ENCODE measurements at regions not wholly inside any gene's neighbourhood (a gene's known extent, or its start where the extent isn't known, plus 50 kb on each side); places are given as distances from the start of the nearest gene placed in this dataset.
"Not testable (repeated sequence)": the region's sequence is repeated elsewhere in the genome, so short reads cannot be mapped to it uniquely, and the experiment has no call there.

DNA sequence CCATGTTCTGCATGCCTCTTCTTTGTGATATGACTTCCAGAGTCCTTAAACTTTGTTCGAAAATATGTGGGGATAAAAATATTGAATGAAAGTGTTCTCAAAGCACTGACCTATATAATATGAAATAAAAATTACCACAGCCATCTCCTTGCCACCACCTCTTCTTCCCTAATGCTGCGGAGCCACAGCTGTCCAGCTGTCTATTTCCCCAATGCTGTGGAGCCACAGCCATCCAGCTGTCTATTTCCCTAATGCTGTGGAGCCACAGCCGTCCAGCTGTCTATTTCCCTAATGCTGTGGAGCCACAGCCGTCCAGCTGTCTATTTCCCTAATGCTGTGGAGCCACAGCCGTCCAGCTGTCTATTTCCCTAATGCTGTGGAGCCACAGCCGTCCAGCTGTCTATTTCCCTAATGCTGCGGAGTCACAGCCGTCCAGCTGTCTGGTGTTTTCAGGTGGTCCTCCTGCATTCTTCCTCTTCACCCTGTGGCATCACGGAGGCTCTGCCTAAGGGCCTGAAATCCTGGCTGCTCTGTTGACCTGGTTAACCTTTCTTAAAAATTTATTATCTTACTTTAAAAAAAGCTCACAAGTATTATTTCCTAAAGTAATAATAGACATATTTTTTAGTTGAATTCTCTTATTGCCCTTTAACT is 266.1 kb upstream of the MEX3C start:
- no peak for DNase-seq

DNA sequence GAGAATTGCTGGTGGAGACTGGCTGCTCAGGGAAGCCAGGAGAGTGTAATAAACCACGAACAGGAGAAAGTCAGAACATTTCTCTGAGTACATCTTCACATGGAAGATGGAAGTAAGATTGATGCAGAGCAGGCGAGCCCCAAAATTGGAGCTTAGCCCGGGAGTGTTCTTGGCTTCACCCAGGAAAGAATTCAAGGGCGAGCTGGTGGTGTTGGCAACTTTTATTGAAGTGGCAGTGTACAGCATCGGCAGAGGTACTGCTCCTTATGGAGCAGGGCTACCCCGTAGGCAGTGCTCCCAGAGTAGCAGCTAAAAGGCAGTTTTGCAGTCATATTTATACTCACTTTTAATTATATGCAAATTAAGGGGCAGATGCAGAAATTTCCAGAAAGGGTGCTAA is 281.4 kb upstream of the MEX3C start:
- DNase-seq: no peak

DNA sequence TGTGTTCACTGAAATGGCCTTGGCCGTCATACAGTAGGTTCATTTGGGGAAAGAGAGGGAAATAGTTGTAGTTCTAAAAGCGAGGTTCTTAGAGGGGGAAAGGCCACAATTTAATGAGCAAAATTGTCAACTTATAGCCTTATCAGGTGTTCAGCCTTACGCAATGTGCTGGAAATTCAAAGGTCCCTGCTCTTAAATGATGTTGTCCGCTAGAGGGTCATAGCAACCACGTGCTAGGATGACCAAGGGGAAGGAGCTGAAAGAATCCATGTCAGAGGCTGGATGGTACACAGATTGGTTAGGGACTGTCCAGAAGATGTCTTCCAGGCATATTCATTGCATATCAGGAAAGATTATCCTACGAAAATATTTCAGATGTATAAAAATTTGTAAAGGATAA is 282.3 kb upstream of the MEX3C start:
- DNase-seq: no peak

DNA sequence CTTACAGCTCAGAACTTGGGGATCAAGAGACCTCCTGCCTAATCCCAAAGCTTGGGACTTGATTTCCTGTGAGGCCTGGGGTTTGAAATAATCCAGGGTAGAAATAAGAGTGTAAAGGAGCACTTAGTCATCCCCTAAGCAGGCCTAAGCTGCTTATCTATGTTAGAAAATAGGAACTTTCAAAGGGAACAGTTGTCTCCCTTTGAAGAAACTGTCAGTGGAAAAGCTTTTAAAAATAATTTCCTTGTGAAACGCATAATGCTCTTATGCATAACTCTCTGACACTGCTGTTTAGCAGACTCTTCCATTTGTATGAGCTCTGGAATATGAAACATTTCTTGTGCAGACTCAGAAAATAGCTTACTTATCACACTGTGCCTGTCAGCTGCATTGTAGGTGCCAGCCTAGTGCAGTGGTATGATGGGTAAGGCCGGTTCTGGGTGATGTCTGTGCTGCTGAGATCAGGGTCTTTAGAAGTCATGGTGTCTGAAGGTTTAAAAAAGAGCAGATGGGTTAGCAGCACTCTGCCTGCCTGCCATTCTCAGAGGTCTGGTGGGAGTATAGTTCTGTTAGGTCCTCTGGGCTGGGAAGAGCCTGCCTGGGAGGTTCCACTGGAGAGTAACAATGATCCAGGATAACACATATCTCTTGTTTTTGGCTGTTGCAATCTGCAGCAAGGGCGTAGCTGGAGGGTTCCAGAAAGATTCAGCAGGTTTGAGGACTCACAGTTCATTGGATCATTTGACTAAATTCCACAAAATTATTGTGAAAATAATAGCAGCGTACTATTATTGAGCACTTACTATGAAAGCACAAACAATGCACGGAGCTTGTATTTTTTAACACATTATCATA is 283.2 kb upstream of the MEX3C start:
- no peak for DNase-seq

DNA sequence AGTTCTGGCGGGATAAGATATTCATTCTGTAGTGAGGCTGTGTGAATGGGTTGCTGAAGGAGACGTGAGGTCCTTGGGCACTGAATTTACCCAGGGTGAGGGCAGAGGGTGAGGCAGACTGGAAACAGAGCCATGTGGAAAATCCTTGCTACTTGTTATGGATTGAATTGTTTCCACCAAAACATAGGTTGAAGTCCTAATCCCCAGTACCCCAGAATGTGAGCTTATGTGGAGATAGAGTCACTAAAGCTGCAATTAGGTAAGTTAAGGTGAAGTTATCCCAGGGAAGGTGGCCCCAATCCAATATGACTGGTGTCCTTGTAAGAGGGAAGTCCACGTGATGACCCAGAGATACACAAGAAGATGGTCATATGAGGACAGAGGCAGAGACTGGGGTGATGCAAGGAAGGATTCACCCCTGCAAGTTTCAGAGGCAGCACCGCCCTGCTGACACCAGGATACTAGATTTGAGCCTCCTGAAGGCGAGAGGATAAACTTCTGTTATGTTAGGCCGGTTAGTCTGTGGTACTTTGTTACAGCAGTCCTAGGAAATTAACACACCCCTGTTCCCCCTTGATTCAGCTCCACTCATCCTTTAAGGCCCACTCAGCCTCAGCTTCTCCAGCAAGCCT is 289.4 kb upstream of the MEX3C start:
- DNase-seq: no peak

DNA sequence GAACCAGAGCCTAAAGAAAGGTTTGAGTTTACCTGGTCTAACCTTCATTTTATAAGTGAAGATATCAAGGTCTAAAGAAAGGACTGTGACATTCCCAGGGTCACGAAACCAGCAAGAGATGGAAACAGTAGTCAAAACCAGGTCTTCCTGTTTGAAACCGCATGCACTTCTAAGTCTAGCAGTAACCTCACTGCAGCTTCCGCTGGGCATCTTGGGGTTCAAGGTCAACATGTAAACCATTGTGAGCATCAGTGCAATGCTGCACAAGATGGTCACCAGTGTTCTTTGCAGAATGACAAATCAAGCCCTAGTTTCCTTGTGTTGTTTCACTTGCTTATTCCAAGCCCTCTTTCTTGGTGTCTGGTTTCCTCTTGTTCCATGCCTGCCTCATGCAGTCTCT is 292.9 kb upstream of the MEX3C start:
- DNase-seq: no peak

DNA sequence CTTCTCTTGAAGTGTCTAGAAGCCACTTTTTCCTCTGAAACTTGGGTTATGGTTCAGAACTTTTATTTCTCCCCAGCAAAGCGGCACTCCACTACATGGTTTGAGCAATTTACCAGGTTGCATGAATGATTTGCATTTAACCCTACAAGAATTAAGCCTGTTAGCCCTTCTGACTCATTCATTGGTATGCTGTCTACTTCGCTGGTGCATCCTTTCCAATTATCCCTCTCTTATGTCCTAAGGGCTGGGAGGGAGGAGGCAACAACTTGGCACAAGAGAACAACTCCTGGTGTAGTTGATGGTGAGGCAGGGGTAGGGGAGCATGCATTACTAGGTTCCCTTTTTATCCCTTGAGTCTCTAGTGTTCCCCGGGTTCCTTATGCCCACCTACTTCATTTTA is 293.4 kb upstream of the MEX3C start:
- no peak for DNase-seq

DNA sequence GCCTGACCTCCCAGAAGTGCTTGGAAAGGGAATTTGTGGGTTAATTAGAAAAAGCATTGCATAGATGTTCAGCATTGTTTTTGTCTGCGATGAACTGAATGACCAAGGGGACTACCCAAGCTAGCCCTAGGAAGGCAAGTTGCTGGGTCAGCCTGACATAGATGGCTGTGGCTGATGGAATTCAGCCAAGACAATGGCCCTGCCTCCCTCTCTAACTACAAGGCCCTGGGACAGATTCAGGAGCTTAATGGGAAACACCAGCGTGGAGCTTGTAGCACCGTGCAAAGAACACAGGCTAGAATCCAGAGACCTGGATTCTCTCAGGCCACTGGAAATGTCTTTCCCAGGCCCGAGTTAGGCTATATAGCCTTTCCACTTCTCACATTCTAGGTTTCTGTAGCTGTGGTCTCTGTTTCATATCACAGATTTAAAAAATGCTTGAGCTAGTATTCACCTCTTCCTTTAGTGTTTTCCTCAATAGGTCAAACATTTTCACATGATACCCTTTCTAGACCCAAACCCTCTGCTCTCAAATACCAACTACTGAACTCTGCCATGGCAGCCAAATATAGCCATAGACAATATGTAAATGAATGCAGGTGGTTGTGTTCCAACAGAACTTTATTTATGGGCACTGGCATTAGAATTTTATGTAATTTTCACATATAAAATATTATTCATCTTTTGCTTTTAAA is 294.3 kb upstream of the MEX3C start:
- DNase-seq: no peak

DNA sequence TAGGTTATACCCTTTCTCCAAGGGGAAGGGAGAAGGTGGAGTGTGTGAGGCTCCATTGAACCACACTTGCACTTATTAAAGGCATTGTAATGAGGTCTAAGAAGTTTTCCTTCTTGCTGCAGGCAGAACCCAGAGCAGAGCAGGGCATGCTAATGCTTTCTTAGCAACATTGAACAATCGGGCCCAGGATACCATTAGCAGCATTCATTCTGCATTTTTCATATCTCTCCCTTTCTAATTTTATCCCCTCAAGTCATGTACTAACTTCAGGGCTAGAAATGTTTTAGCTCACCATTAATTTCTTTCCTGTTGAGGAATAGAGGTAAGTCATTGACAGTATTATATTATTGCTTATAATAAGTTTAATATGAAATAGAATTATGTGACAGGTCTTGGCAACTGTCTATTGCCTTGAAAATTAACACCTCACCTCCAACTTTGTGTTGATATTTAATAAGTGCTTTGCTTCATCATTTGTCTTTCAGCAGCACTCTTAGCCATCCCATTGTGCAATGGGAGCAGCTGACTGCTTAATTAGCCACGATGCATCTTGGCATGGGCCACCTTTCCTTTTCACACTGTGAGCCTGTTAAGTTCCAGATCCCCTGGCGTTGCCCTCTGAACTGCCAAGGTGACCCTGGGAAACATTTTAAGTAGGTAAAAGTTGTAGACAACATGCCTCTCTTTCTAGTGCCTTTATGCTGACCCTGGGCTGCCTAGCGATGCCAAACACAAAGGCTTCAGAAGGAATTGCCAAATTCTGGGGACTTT is 300.8 kb upstream of the MEX3C start:
- DNase-seq: no peak

DNA sequence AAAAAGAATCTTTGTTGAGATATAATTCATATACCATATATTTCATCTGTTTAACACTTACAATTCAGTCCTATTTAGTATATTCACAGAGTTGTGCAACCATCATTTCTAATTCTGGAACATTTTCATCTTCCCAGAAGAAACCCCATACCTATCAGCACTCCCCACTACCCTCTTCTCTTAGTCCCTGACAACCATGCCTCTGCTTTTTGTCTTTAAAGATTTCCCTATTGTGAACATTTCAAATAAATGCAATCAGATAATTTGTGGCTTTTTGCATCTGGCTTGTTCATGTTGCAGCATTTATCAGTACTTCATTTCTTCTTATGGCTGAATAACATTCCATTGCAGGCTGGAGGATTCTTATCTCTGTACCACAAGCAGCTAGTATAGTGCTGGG is 305.9 kb upstream of the MEX3C start:
- no peak for DNase-seq

DNA sequence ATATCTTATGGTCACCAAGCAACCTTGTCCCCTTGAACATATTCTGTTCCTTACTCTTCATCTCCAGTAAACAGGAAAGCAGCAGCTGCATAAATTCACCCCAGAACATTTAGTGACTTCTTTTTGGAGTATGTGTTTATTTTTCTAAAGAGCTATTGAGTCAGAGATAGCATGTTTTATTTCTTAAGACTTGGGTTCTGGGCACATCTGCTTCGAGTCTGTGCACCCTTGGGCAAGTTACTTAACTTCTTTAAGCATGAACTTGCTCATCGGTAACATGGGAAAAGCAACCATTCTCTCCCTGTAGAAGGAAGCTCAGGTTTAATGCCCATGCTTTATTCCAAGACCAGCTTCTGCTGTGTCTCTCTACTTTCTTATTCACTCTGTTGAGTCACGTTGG is 309.3 kb upstream of the MEX3C start:
- DNase-seq: no peak

DNA sequence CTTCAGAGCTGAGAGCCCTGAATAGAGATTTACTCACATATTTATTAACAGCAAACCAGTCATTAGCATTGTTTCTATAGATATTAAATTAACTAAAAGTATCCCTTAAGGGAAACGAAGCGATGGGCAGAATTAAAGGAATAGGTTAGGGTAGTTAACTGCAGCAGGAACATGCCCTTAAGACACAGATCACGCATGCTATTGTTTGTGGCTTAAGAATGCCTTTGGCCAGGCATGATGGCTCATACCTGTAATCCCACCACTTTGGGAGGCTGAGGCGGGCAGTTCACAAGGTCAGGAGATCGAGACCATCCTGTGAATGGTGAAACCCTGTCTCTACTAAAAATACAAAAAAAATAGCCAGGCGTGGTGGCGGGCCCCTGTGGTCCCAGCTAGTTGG is 310.9 kb upstream of the MEX3C start:
- DNase-seq: not testable (repeated sequence)

DNA sequence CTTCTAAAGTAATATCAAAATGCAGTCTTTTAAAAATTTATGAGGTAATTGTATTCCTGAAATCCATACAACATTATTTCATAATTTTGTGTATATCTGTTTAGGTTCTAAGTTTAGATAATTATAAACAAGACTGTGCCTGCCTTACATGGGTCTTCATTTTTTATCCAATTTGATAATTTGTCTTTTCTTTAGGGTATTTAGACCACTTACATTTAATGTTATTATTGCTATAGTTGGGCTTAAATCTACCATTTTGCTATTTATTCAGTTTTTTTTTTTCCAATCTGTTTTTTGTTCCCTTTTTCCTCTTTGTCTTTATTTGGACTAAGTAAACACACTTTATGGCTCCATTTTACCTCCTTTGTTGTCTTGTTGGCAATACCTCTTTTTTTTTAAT is 312.5 kb upstream of the MEX3C start:
- DNase-seq: no peak

DNA sequence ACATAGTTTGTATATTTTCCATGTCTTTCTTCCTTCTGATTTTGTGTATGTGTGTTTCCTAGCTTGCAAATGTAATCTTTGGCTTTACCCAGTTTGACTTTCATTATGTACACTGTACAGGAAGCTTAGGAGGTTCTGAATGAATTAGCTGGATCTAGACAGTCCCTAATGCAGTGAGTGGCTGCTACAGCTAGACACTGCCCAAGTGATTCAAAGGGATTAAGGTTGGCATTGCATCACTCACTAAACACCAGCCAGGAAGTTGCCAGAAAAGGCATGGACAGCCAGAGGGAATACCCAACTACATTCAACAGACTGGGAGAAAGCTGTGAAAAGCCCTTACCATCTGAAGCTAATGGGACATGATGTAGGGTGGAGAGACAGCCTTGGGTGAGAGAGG is 316.0 kb upstream of the MEX3C start:
- DNase-seq: no peak

DNA sequence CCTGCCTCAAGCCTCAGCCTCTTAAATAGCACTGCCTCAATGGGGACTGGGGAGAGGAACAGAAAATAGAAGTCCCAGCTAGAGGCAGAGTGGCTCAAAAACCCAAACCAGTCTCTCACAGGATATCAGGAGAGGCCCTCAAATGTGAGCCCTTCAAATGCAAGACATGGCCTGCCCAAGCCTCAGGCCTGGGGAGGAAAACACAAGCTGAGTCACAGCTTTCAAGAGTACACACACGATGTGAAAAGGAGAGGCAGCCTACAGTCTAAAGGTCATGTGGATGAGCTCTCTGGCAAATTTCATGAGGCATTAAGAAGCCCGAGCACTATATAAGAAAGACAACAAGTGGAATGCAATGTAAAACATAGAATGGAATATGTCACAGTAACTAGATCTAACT is 316.6 kb upstream of the MEX3C start:
- DNase-seq: no peak

DNA sequence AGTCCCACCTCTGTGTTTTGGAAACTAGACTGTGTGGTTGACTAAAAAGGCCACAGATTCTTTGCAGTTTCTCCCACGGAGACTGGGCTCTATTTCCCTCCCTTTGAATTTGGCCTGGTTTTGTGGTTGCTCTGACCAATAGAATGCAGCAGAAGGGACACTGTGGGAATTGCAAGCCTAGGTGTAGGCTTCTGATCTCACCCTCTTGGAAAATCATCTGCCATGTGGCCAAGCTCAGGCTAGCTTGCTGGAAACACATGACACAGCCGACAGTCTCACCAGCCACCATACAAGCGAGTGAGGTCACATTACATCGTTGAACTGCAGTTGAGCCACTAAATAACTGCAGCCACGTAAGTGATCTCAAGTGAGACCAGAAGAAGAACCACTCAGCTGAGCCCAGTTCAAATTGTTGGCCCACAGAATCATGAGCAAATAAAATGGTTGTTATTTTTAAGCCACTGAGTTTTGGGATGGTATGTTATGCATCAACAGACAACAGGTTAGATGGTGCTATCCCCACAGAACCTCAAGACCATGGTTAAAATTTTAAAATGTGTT is 319.1 kb upstream of the MEX3C start:
- DNase-seq: no peak

DNA sequence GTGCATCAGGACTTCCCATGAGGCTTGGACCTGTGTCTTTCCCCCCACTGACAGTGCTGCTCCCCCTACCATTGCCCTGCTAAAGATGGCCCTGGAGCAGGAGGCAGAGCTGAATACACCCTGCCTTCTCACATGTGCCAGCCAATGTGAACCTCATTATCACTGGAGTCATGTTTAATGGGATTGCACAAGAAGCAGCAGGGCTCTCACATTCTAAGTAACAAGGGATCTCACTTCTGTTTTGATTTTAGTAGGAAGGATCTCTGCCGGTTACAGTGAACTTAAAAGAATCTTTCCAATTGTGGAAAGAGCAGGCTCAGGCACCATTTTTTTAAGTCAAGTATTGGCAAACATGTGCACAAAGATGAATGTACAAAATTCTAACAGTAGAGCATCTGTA is 322.1 kb upstream of the MEX3C start:
- no peak for DNase-seq

DNA sequence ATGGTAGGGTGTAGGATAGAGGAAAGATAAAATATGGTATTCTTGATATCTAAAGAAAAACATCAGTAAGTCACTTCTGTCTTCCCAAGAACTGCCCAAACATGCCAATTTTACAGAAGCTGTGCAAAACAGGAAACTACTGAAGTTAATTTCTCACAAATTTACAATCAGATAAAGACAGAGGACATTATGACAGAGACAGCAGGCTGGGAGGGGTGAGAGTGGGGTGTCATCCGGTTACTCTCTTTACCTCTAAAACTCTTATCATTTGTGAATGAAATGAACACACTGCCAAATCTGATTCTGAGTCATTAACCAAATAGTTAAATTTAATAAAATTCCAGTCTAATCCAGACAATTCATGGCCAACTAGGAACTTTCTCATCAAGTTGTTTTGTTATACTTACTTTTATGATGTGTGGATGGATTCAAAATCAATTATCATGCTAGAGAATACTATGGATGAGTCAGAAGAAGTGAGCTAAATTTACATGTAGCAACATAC is 323.2 kb upstream of the MEX3C start:
- DNase-seq: no peak

DNA sequence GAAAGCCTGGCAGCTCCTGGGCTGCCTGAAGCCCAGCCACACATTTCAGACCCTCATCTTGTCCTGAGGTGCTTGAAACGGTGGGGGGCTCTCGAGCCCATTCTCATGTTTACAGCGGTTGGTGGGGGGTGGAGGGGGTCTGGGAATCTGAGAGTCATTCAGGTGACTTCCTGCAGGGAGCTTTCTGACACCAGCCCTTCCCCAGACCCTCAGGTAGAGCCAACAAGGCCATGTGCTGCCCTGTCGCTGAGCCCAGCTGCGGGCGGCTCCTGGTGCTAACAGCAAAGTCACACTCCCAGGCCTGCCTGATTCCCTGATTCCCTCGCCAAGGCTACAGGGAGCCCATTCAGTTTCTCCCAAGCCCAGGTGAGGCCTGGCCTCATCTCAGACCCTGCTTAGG is 324.9 kb upstream of the MEX3C start:
- DNase-seq: no peak

DNA sequence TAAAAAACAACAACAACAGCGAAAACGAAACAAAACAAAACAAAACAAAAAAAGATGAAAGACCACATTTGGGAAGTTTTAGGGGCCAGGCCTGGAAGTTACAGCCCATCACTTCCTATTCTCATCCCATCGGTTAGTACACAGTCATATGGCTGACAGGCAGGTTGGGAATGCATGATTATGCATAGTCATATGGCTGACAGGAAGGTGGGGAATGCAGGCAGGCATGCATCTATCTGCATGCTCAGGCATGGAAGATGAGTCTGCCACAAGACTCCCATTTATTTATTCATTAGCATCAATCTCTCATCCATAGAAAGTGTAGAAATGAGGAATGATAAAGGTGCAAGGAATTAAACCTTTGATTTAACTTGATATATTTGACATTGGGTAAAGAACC is 325.3 kb upstream of the MEX3C start:
- DNase-seq: no peak

DNA sequence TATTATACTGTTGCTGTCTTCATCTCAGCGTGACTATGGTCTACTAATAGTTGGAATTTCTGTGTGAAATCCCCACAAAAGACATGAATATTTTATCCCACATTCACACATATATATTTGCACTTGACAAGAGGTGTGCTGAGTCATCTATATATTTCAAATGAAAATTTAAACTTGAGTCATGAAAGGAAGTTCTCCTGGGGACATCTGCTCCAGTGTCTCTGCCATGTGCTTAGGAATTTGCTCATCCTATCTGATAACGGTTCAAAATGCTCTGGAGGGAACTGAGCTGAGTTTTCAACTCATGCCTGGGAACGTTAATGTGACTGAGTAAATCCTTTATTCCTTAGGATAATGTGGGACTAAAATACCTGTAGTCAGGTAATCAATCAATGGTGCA is 326.2 kb upstream of the MEX3C start:
- DNase-seq: no peak
